Testis (tissue), 2 donors: ENCODE measurements at regions not wholly inside any gene's neighbourhood (a gene's known extent, or its start where the extent isn't known, plus 50 kb on each side); places are given as distances from the start of the nearest gene placed in this dataset.
A peak's percentile ranks its signal among the peaks of the same experiment; 100 is the strongest.

ENCODE experiments used
- DNase-seq: peaks from one replicate; pipeline ENCODE4 v3.0.0-alpha.2; 2019
- H3K27ac ChIP-seq, 2 donors: fragments of 200-600 bp; sonication (generic); one replicate each; pipeline ENCODE4 v1.5.1; 2019
- H3K27me3 ChIP-seq: fragments of 200-600 bp; sonication (generic); one replicate; pipeline ENCODE4 v1.5.1; 2019
- H3K36me3 ChIP-seq: fragments of 200-600 bp; sonication (generic); one replicate; pipeline ENCODE4 v1.5.1; 2017; ENCODE audit warnings: low read depth; ENCODE audit errors: missing control alignments
- H3K4me1 ChIP-seq: fragments of 200-600 bp; sonication (generic); one replicate; pipeline ENCODE4 v1.5.1; 2019
- H3K4me3 ChIP-seq, 2 donors: fragments of 200-600 bp; sonication (generic); one replicate each; pipeline ENCODE4 v1.5.1; 2017 to 2019
- H3K9me3 ChIP-seq: fragments of 200-600 bp; sonication (generic); one replicate; pipeline ENCODE4 v1.5.1; 2017
- CTCF ChIP-seq, 3 experiments: fragments of 450-650 bp in 2 of 3; fragments of 200-600 bp in 1 of 3; sonication (generic) in 1 of 3; IDR thresholded peaks; one replicate each; pipeline ENCODE4 v1.5.1; 2016 to 2019; ENCODE audit warnings: antibody characterized with exemption in 3 of 3, mild to moderate bottlenecking in 2 of 3, moderate library complexity in 1 of 3
- POLR2A ChIP-seq: fragments of 450-650 bp; IDR thresholded peaks from one replicate; pipeline ENCODE4 v1.6.1; 2017; ENCODE audit warnings: antibody characterized with exemption, mild to moderate bottlenecking, moderate library complexity
- WGBS, 2 donors: methylation state at CpG; one replicate each; pipeline ENCODE4 v1.1.5; 2018; 5-methylcytosine and 5-hydroxymethylcytosine counted together
- intact Hi-C: fragments of 100-400 bp; cut with DNase I; formaldehyde crosslinking; loops from one replicate; pipeline ENCODE4 v1.15.1; 2023; ENCODE audit warnings: low total_unique reads

- Histone ChIP-seq H3K4me3 (no peak overlapping the region), H3K4me1 (no peaks in the 10 kb centered on the region), H3K36me3 (no peaks in the 10 kb centered on the region), H3K9me3 (no peaks in the 10 kb centered on the region), H3K27ac (no peak overlapping the region), H3K27me3 (no peaks in the 10 kb centered on the region)
- TF ChIP-seq CTCF (IDR thresholded peaks at IDR 0.05): no peak
- TF ChIP-seq POLR2A: no peak
- DNase-seq: no peak
- intact Hi-C loops: no loop called here
- 88 to 89% methylated on average over 6 of the region's 6 CpGs for WGBS, 2 donors
Observed at GRCh38 chr6:156646496-156646895, 130.7 kb upstream of the ARID1B start.

- no peak for DNase-seq
- H3K27ac ChIP-seq: no peak overlapping the region
- H3K4me3 ChIP-seq: no peak overlapping the region
- 78 to 88% methylated on average over 5 of the region's 5 CpGs for WGBS, 2 donors
- no peaks in the 10 kb centered on the region for H3K36me3 ChIP-seq
- H3K9me3 ChIP-seq: no peaks in the 10 kb centered on the region
- no peaks in the 10 kb centered on the region for H3K27me3 ChIP-seq
- TF ChIP-seq POLR2A: no peak
- TF ChIP-seq CTCF (IDR thresholded peaks at IDR 0.05): no peak
- no peaks in the 10 kb centered on the region for H3K4me1 ChIP-seq
- intact Hi-C loops: no loop called here
Observed at GRCh38 chr6:156645097-156645496, 132.1 kb upstream of the ARID1B start.

GRCh38 chr6:156639009-156639721 lies 138.0 kb upstream of the ARID1B start:
- Histone ChIP-seq H3K9me3 (no peaks in the 10 kb centered on the region), H3K4me3 (no peak overlapping the region), H3K36me3 (no peaks in the 10 kb centered on the region), H3K4me1 (no peaks in the 10 kb centered on the region), H3K27me3 (no peaks in the 10 kb centered on the region), H3K27ac (no peak overlapping the region)
- TF ChIP-seq CTCF (IDR thresholded peaks at IDR 0.05) (no peak), POLR2A (no peak)
- intact Hi-C loops: no loop called here
- no peak for DNase-seq
- 83 to 89% methylated on average over 12 of the region's 12 CpGs for WGBS, 2 donors

GRCh38 chr6:156638581-156638980 lies 138.6 kb upstream of the ARID1B start:
- intact Hi-C loops: no loop called here
- WGBS, 2 donors: 96 to 98% methylated on average over 2 of the region's 2 CpGs
- Histone ChIP-seq H3K4me1 (no peaks in the 10 kb centered on the region), H3K9me3 (no peaks in the 10 kb centered on the region), H3K27me3 (no peaks in the 10 kb centered on the region), H3K4me3 (no peak overlapping the region), H3K36me3 (no peaks in the 10 kb centered on the region), H3K27ac (no peak overlapping the region)
- no peak for DNase-seq
- TF ChIP-seq CTCF (IDR thresholded peaks at IDR 0.05): no peak
- TF ChIP-seq POLR2A: no peak

GRCh38 chr6:156634951-156635371 lies 142.2 kb upstream of the ARID1B start:
- H3K27ac ChIP-seq: peak overlapping the region in 1 of 2 donors; percentile 4
- DNase-seq: no peak
- WGBS, 2 donors: 32 to 37% methylated on average over 9 of the region's 9 CpGs
- TF ChIP-seq POLR2A: no peak
- no peak for TF ChIP-seq CTCF (IDR thresholded peaks at IDR 0.05)
- no peaks in the 10 kb centered on the region for H3K36me3 ChIP-seq
- H3K4me3 ChIP-seq: no peak overlapping the region
- no peaks in the 10 kb centered on the region for H3K27me3 ChIP-seq
- intact Hi-C loops: no loop called here
- H3K4me1 ChIP-seq: no peaks in the 10 kb centered on the region
- H3K9me3 ChIP-seq: no peaks in the 10 kb centered on the region
